Astrocyte of the cerebellum (primary cell): ENCODE measurements at regions not wholly inside any gene's neighbourhood (a gene's known extent, or its start where the extent isn't known, plus 50 kb on each side); places are given as distances from the start of the nearest gene placed in this dataset.

ENCODE experiments used
- DNase-seq: peaks from one replicate; pipeline ENCODE4 v3.0.0-alpha.2; 2011; ENCODE audit warnings: low read depth
- H3K4me3 ChIP-seq: 2 replicates; pipeline ENCODE4 v1.5.1; 2011; ENCODE audit warnings: mild to moderate bottlenecking, low read depth, low read length, moderate library complexity
- in situ Hi-C: cut with HindIII; loops from 2 replicates; pipeline ENCODE4 v1.10.0; 2017; ENCODE audit warnings: low sequenced_read_pairs
- TF ChIP-seq, protein P1 (sequence below): IDR thresholded peaks from 2 replicates; pipeline ENCODE4 v1.5.1; 2012; ENCODE audit warnings: low read length, low read depth, moderate library complexity, mild to moderate bottlenecking; ENCODE audit errors: missing control alignments

GRCh38 chr7:41207141-41207540 is 495.7 kb downstream of the INHBA start:
- no peak for DNase-seq
- H3K4me3 ChIP-seq = no peak overlapping the region
- in situ Hi-C loops = no loop called here
- TF ChIP-seq, protein P1, sequence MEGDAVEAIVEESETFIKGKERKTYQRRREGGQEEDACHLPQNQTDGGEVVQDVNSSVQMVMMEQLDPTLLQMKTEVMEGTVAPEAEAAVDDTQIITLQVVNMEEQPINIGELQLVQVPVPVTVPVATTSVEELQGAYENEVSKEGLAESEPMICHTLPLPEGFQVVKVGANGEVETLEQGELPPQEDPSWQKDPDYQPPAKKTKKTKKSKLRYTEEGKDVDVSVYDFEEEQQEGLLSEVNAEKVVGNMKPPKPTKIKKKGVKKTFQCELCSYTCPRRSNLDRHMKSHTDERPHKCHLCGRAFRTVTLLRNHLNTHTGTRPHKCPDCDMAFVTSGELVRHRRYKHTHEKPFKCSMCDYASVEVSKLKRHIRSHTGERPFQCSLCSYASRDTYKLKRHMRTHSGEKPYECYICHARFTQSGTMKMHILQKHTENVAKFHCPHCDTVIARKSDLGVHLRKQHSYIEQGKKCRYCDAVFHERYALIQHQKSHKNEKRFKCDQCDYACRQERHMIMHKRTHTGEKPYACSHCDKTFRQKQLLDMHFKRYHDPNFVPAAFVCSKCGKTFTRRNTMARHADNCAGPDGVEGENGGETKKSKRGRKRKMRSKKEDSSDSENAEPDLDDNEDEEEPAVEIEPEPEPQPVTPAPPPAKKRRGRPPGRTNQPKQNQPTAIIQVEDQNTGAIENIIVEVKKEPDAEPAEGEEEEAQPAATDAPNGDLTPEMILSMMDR = no peak

GRCh38 chr7:41206267-41206666 is 496.6 kb downstream of the INHBA start:
- in situ Hi-C loops = no loop called here
- DNase-seq = no peak
- H3K4me3 ChIP-seq = no peak overlapping the region
- TF ChIP-seq, protein P1 = no peak

DNA sequence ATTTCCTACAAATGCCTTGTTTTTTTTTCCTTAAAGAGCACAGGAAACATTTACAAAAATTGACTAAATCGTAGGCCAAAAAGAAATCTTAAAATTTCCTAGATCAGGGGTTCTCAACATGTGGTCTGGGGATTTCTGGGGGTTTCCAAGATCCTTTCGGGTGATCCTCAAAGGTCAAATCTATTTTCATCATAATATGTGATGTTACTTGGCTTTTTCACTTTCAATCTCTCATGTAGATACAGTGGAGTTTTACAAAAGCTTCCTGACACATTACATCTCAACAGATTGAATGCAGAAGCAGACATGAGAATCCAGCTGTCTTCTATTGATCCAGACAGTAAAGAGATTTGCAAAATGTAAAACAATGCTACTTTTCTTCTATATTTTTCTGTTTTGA is 497.3 kb downstream of the INHBA start:
- TF ChIP-seq, protein P1 = no peak
- H3K4me3 ChIP-seq = no peak overlapping the region
- no peak for DNase-seq
- in situ Hi-C loops = no loop called here

DNA sequence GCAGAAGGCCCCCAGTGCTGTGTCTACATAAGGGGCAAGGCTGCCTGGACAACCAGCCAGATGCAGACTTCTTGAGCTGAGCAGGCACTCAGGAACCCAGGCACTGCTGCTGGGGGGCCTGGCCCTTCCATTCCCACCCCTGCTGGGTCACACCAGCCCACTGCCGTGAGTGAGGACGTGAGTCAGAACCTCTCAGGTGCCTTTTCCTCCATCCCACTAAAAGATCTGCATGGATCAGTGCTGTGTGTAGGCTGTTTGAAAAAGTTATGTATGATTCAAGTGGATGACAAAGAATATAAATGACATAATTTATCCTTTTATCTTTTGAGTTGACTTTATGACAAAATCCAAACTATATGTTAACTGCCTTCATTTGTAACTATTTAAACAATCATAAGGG is 499.3 kb downstream of the INHBA start:
- TF ChIP-seq, protein P1 = no peak
- H3K4me3 ChIP-seq = no peak overlapping the region
- no peak for DNase-seq
- in situ Hi-C loops = no loop called here

DNA sequence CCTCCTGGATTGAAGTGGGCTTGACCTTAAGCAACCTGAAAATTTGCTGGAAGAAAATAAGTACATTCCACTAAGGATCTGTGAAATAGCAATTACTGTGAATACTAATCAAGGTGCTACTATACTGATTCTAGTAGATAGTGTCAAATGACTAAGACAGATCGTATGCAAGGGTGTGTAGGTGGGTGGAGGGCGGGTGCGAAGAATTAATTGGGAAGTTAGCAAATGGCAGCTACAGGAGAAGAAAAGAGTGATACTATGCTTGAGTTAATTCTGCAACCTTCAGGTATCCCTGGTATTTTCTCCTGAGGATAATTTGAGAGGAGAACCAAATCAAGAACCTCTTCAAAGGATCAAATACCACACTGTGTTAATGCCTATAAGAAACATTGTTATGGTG is 501.9 kb downstream of the INHBA start:
- TF ChIP-seq, protein P1 = no peak
- no peak overlapping the region for H3K4me3 ChIP-seq
- in situ Hi-C loops = no loop called here
- DNase-seq = no peak

DNA sequence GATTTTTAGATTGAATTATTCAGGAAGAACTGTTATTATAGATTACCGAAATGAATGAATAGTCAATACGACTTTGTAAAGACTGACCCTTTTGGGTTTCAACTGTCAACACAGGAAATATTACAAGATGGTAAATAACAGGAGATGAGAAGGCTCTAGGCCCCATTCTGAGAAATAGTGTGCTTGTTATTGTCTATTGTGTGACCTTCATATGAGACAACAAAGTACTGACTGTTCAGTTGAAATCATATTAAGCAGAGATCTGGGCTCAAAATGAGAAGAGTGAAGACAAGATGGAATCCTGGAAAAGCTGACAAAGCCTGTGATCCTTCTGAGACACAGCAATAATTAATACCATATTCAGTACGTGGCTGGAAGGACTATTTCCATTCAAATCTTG is 503.8 kb downstream of the INHBA start:
- H3K4me3 ChIP-seq = no peak overlapping the region
- no peak for DNase-seq
- TF ChIP-seq, protein P1 = no peak
- in situ Hi-C loops = no loop called here

DNA sequence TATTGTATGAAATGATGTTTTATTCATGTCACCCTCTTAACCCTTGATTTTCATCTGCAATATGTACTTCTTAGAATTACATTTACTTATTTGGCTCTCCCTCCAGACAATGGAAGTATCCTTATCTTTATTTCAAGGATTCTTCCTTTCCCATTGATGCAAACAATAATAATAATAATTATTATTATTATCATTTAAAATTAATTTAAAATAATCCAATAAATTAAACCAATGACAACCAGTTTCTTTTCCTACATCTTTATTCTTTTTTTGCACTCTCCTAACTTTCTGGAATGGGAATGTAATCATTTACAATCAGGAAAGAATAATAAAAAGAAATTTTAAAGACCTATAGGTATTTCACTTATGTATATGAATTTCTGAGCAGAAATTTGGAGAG is 504.4 kb downstream of the INHBA start:
- in situ Hi-C loops = no loop called here
- DNase-seq = no peak
- no peak overlapping the region for H3K4me3 ChIP-seq
- TF ChIP-seq, protein P1 = no peak
